GM18508 (cell line): ENCODE measurements at regions not wholly inside any gene's neighbourhood (a gene's known extent, or its start where the extent isn't known, plus 50 kb on each side); places are given as distances from the start of the nearest gene placed in this dataset.

Source experiments
- ATAC-seq: cut with Tn5 transposase; IDR thresholded peaks from one replicate; pipeline ENCODE4 v1.9.1; 2021; ENCODE audit warnings: moderate number of reproducible peaks; ENCODE audit not compliant: insufficient read depth, unreplicated experiment

DNA sequence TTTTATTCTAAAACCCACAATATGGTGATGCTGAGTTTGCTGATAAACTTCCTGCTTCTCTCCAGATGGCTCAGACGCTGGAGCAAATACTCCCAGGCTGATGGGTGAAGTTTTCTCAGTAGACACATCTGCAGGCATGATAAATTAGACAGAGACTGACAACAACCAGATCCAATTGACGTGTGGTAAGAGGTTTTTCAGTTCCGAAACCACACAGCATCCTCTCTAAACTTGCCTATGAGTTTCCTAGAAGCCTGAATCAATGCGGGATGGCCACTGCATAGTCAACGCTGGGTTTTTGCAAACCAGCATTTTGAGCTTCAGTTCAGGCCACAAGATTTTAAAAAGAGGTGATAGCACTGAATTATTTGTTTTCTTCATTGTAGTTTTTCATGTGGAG lies 360.3 kb upstream of the ARRDC4 start:
- ATAC-seq, result no peak

DNA sequence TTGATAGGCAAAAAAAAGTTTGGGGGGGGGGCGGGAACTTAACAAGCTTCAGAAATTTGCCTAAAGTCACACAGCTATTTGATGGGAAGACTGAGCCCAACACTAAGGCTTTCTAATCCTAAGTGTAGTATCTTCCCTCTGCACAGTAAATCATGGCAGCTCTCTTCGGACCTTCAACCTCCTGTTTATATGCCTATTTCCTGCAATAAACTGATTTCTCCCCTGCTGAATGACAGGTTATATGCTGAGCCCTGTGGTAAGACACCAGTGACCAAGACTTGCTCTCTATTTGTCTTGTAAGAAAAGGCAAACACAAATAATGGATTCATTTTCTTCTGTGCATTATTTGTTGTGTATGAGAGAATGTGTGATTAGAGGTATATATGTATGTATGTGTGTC lies 355.8 kb upstream of the ARRDC4 start:
- no peak for ATAC-seq

DNA sequence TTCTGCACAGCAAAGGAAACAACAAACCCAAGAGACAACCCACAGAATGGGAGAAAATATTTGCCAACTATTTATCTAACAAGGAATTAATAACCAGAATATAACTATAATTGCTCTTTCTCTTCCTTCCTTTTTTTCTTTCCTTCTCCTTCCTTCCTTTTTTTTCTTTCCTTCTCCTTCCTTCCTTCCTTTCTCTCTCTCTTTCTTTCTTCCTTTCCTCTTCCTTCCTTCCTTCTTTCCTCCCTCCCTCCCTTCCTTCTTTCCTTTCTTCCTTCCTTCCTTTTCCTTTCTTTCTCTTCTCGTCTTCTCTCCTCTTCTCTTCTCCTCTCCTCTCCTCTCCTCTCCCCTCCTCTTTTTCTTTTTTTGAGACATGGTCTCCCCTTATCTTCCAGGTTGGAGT lies 345.4 kb upstream of the ARRDC4 start:
- no peak for ATAC-seq

DNA sequence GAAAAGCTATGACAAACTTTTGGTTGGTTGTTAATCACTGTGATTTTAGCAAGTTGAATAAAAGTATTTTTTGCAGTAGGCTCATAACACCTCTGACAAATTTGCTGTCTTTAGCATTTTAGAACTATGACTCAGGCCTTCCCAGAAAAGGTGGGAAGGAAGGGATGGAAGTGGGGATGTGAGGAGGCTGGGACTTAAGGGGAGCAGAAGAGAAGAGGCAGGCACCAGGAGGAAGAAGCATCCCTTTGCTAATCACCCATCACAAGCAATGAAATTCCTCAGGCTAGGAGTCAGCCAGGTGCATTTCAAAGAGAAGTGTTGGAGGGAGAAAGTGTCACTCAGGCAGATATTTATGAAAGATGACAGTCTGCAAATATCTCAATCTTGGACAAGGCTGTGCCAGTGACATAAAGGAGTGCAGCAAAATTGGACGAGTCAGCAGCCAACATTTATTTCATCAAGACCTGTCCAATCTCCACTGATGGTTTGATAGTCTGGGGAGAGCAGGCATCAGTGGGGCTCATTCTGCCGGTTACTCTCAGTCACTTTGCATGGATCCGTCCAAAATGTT lies 337.3 kb upstream of the ARRDC4 start:
- ATAC-seq, result no peak

DNA sequence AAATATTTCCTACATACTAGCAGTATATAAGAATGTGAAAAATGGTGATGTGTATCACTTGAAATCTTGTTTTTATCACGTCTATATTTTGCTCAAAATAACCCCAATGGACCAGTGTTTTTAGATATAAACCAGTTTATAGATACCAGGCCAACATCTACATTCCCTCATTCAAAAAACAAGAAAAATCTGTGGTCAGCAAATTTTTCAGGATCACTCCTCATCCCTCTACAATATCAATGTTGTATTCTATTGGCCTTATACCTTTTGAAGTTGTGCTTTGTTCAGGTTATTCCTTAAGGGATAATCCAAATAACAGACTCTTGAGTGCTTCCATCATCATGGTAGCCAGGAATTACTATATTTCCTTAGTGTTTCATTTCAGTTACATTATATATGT lies 332.9 kb upstream of the ARRDC4 start:
- no peak for ATAC-seq

GRCh38 chr15:97645758-97646157 lies 314.7 kb upstream of the ARRDC4 start:
- no peak for ATAC-seq

- ATAC-seq, result no peak
Observed at GRCh38 chr15:97648728-97649127, 311.8 kb upstream of the ARRDC4 start.

DNA sequence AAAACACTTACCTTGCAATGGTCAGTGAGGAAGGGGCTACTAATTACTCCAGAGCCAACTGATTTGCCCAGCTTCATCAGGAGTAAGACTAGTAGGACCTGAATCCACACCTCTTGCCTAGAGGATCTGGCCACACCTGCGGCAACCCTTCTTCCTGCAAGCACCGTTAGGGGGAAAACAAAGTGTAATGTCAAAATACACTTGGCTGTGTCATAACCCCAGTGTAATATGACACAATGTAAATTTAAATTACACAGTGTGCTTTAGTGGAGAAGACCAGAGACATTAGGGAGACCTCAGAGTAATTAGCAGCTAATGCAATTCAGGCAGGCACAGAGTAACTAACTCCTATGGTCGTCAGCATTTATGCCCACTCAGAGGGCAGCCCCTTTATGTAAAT lies 308.5 kb upstream of the ARRDC4 start:
- ATAC-seq, result no peak

GRCh38 chr15:97652700-97653167 lies 307.8 kb upstream of the ARRDC4 start:
- ATAC-seq, result no peak

DNA sequence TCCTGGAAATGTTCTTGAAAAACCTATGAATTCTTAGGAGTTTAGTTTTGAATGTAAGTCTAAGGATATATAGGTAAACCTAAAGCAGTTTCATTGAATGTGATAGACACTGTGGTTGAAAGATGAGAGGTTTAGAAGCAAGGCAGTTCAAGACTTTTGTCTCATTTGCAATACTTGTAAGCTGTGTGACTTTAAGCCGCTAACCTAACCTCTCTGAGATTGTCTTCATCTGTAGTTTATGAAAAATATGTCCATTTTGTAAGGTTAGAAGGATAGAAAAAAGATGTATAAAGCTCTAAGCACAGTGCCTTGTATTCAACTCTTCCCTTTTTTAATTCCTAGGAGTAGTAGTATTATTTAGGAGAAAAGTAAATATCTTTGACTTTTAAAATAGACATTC lies 306.6 kb upstream of the ARRDC4 start:
- no peak for ATAC-seq

- ATAC-seq, result no peak
Observed at GRCh38 chr15:97654481-97655076, 305.9 kb upstream of the ARRDC4 start.

DNA sequence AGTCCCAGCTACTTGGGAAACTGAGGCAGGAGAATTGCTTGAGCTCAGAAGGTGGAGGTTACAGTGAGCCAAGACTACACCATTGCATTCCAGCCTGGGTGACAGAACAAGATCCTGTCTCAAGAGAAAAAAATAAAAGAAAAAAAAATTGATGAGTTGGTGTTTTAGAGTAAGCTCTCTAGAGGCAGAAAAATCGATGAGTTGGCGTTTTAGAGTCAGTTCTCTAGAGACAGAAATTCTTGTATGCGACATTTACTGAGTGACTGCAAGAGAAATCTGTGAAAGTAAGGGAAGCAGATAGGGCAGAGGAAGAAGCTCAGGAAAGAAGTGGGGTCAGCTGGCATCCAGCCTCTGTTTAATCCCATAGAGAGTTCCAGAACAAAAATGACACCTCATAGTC lies 298.7 kb upstream of the ARRDC4 start:
- ATAC-seq, result no peak

GRCh38 chr15:97672586-97672985 lies 287.9 kb upstream of the ARRDC4 start:
- ATAC-seq, result no peak

DNA sequence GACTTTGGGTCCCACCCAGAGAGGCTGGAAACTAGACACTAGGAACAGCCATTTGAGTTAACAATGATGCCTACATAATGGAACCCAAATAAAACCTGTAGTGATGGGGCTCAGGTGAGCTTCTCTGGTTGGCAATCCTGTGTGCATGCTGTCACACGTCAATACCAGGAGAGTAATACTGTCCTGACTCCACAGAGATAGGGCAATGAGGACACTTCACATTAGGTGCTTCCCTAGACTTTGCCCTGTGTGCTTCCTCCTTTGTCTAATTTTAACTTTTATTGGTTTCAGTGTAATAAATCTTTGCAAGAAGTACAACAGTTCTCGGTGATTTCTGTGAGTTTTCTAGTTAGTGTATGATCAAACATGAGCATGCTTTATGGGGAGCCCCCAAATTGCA lies 281.8 kb upstream of the ARRDC4 start:
- ATAC-seq, result no peak

GRCh38 chr15:97679106-97679688 lies 281.3 kb upstream of the ARRDC4 start:
- ATAC-seq, result no peak

DNA sequence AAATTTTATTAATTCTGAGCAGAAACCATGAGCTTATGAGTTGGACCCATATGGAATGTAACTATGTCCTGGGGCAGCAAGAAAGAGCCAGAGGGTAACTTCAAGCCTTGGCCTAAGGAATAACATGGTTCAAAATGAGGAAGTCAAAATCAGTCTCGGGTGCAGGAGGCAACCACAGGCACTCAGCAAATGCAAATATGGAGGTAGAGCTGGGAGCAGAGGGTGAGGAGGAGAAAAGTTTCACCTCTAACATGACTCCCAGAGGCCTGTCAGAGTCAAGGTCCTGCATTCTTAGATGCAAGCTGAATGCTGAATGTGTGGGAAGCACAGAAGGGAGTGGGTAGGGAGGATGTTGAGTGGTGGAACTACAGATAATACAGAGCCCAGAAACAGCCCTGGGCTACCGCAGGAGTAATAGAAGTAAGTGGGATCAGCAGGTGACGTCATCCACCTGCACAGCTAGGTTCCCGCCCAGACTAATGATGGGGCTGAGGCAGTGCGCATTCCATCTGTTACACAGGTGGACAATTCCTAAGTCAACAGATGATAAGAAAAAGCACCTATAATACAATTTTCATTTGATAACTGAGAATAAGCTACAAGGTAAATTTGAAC lies 279.8 kb upstream of the ARRDC4 start:
- no peak for ATAC-seq

DNA sequence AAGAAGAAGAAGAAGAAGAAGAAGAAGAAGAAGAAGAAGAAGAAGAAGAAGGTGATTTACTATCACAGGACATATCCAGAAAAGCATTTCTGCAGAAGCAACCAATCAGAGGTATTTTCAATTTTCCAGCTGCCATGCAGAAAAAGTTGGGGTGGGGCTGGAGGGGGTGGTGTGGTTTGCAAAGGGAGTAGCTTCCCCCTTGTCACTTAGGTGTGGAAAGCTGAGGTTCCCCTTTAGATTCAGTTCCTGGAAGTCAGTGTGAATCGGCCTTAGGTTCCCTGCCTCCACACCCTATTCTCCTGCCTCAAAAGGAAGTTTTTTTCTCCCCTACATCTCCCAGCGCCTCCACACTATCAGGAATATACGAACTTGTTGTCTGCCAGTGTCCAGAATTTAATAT lies 276.7 kb upstream of the ARRDC4 start:
- no peak for ATAC-seq

DNA sequence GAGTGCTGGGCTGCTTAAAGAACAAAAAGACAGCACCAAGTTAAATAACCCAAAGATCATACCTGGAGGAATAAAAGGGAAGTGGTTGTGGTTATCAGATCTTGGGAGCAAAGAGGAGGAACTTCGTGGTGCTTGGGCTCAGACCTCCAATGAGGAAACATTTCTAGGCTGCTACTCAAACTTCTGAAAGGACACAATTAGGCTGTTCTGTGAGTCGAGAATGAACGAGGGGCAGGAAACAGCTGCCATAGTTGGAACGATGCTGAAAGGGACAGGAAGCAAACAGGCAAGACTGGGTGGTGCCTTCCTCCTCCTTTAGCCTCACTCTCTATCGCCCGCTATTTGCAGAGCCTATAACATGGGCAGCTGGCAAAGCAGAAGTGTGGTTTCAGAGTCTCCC lies 276.3 kb upstream of the ARRDC4 start:
- no peak for ATAC-seq

DNA sequence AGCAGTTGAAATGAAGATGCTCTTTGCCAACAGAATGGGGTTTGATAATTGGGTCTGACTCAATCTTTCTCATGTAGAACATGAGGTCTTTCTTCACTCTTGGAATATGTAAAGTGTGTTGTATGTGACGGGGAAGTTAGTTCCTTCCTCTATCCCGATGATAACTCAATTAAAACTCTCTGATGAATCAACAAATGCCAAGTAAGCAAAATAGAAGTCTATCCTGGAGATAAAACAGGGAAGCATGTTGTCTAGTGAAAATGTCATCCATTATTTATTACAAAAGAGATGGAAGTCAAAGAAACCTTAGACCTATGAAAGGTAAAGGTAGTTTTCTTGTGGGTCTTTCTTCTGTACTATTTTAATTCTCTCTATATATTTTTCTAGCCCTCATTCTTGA lies 274.2 kb upstream of the ARRDC4 start:
- no peak for ATAC-seq

GRCh38 chr15:97687654-97688053 lies 272.8 kb upstream of the ARRDC4 start:
- no peak for ATAC-seq

GRCh38 chr15:97688177-97688576 lies 272.3 kb upstream of the ARRDC4 start:
- no peak for ATAC-seq

DNA sequence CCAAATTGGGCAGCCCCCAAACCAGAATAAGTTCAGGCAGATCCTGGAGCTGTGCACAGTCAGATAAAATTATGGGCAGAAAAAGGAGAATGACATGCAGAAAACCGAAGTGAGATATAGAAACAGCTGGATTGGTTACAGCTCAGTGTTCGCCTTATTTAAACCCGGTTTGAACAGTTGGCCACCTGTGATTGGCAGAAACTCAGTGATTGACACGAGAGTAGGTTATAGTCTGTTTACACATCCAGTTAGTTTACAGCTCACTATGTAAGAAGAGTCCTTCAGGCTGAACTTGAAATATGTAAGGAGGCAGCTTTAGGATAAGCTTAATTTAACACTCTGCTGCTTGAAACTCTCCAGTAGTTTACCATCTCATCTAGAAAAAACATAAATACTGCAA lies 271.6 kb upstream of the ARRDC4 start:
- no peak for ATAC-seq
